ENCODE measurements at regions not wholly inside any gene's neighbourhood (a gene's known extent, or its start where the extent isn't known, plus 50 kb on each side); places are given as distances from the start of the nearest gene placed in this dataset.
A peak's percentile ranks its signal among the peaks of the same experiment; 100 is the strongest.

GRCh38 chr4:108532738-108533137 lies 87.6 kb upstream of the RPL34 start:
- Mint-ChIP-seq H3K27ac (peak overlapping the region in 1 of 2 donors; percentile 86), H3K9me3 (peaks cover 13 to 20% of the 10 kb centered on the region in 2 donors), H3K36me3 (peaks cover 17 to 47% of the 10 kb centered on the region in 2 donors)
- no peak for DNase-seq (ENCODE audit: low spot score in 2 of 2)
- ATAC-seq, result no peak

GRCh38 chr4:108532187-108532586 lies 88.2 kb upstream of the RPL34 start:
- no peak for DNase-seq (ENCODE audit: low spot score in 2 of 2)
- peak overlapping the region; percentile 86 for H3K27ac Mint-ChIP-seq
- H3K9me3 Mint-ChIP-seq, result peaks cover 13 to 21% of the 10 kb centered on the region in 2 donors
- peak in 1 of 2 donors; percentile 39 for ATAC-seq
- H3K36me3 Mint-ChIP-seq, result peaks cover 17 to 42% of the 10 kb centered on the region in 2 donors

DNA sequence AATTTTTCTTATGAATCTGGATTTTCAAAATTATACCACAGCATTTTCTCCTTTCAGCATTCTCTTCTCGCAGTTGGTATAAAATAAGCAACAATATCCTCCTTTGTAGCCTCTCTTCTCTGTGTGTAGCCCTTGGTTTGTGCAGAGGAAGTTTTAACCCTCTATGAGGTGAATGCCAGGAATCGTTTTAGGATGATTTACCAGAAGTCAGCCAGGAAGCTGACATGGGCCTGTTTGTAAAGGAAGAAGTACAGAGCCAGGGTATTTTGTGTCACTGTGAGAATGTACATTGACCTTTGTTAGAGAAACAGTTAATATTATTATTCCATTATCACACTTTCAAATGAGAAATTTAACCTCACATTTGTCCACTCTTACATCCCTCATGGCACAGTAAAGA lies 88.9 kb upstream of the RPL34 start:
- peaks cover 13 to 26% of the 10 kb centered on the region in 2 donors for H3K9me3 Mint-ChIP-seq
- peak overlapping the region; percentile 58 to 86 for H3K27ac Mint-ChIP-seq
- DNase-seq (ENCODE audit: low spot score in 2 of 2) (no peak), ATAC-seq (peak; percentile 16 to 36)
- peaks cover 17 to 43% of the 10 kb centered on the region in 2 donors for H3K36me3 Mint-ChIP-seq

GRCh38 chr4:108529984-108530905 lies 90.1 kb upstream of the RPL34 start:
- Mint-ChIP-seq H3K27ac (peak overlapping the region in 1 of 2 donors; percentile 86), H3K36me3 (peaks cover 25 to 55% of the 10 kb centered on the region in 2 donors), H3K9me3 (peaks cover 22 to 32% of the 10 kb centered on the region in 2 donors)
- DNase-seq (ENCODE audit: low spot score in 2 of 2), result no peak
- peak in 1 of 2 donors; percentile 56 for ATAC-seq

GRCh38 chr4:108529102-108529501 lies 91.3 kb upstream of the RPL34 start:
- Mint-ChIP-seq H3K9me3 (peaks cover 25 to 40% of the 10 kb centered on the region in 2 donors), H3K36me3 (peaks cover 32 to 61% of the 10 kb centered on the region in 2 donors), H3K27ac (peak overlapping the region in 1 of 2 donors; percentile 48)
- DNase-seq (ENCODE audit: low spot score in 2 of 2) (no peak), ATAC-seq (no peak)

DNA sequence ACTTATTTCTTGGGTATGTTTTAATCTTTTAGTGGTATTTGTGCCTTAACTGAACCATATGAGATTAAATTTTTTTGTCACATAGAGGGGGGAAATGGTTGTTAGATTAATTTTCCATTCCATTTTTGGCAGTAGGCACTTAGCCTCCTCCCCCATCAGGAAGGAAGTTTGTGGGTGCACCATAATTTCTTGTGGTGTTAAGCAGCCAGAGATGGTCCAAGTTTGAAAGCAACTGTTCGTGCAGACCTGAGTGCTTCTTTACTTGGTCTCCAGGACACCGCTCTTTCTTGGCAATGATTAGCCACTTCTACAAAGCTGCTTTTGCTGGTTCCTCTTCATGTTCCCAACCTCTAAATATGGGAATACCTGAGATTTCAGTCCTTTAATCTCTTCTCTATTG lies 92.7 kb upstream of the RPL34 start:
- ATAC-seq (peak; percentile 52 to 60), DNase-seq (ENCODE audit: low spot score in 2 of 2) (no peak)
- Mint-ChIP-seq H3K36me3 (peaks cover 22 to 48% of the 10 kb centered on the region in 2 donors), H3K9me3 (peaks cover 18 to 35% of the 10 kb centered on the region in 2 donors), H3K27ac (peak overlapping the region; percentile 7 to 80)

DNA sequence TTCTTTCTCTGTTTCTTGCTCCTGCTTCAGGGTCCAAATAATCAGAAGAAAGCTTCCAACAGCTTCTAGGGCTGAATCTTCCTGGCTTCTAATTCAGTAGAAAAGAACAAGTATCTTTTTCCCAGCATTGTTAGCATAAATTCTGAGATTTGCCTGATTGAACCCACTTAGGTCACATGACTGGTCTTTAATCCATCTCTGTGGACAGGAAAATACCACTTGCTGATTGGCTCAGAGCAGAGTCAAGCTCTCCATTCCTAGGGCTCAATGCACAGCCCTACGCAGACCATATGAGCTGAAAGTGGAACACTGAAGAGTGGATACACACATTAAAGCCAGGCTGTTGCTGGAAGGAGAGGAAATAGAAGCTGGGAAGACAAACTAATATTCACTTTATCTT lies 99.6 kb upstream of the RPL34 start:
- Mint-ChIP-seq H3K9me3 (peaks cover 5 to 12% of the 10 kb centered on the region in 2 donors), H3K36me3 (peaks cover 10 to 14% of the 10 kb centered on the region in 2 donors)

GRCh38 chr4:108519911-108520601 lies 100.3 kb upstream of the RPL34 start:
- no peak overlapping the region for H3K27ac Mint-ChIP-seq
- DNase-seq (ENCODE audit: low spot score in 2 of 2) (no peak), ATAC-seq (peak in 1 of 2 donors; percentile 61)
- peaks cover 6 to 7% of the 10 kb centered on the region in 2 donors for H3K36me3 Mint-ChIP-seq
- peaks cover 1 to 9% of the 10 kb centered on the region in 2 donors for H3K9me3 Mint-ChIP-seq

More for the DNA sequence above, 99.6 kb upstream of the RPL34 start:
- ATAC-seq, result no peak
- no peak overlapping the region for H3K27ac Mint-ChIP-seq
- DNase-seq (ENCODE audit: low spot score in 2 of 2), result no peak

DNA sequence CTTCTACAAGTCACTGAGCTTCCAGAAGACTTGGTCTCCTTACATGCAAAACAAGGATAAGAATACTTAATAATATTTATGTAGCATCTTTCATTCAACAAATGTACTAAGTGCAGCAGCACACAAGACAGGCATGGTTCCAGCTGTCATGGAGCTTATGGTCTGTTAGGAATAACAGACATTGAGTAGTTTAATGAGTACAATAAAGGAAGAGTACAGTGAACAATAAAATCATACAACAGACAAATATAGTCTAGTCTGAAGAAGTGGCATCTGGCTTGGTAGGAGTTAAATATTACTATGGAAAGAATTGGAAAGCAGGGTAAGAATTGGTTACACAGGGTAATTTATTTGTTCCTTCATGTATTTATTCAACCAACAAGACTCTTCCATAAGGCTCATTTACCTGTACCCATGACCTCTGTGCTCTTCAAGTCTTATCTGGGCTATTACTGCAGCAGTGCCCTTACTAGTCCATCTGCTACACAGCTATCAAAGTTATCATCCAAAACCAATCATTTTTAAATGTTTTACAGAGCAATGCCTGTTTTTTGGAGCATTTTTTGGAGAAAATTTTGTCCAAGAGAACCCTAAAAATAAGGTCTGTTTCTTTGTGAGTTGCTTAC lies 101.1 kb upstream of the RPL34 start:
- no peak overlapping the region for H3K27ac Mint-ChIP-seq
- H3K9me3 Mint-ChIP-seq, result peaks cover 0 to 3% of the 10 kb centered on the region in 2 donors
- DNase-seq (ENCODE audit: low spot score in 2 of 2) (no peak), ATAC-seq (no peak)
- H3K36me3 Mint-ChIP-seq, result no peaks in the 10 kb centered on the region

GRCh38 chr4:108512615-108513505 lies 107.5 kb upstream of the RPL34 start:
- H3K9me3 Mint-ChIP-seq, result peaks cover 0 to 2% of the 10 kb centered on the region in 2 donors
- peak overlapping the region in 1 of 2 donors; percentile 66 for H3K27ac Mint-ChIP-seq
- DNase-seq (ENCODE audit: low spot score in 2 of 2), result peak in 1 of 2 donors; percentile 32
- H3K36me3 Mint-ChIP-seq, result no peaks in the 10 kb centered on the region
- ATAC-seq, result peak; percentile 86 to 95

DNA sequence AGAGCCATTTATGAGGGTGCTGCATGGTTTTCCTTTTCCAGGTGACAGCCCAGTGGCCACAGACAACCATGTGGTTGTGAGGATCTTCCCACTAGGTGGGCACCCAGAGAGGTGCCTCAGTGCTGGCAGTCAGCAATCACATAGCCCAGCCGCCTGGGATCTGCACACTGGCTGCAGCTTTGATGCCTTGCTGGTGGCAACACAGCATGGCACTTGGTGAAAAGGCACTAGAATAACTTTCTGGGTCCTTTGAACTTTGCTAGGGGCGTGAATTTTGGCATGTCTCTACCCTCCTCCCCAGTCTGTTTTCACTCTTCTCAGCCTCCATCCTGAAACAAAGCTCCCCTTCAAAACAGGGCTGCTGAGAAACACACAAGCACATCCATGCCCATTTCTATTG lies 108.8 kb upstream of the RPL34 start:
- ATAC-seq (no peak), DNase-seq (ENCODE audit: low spot score in 2 of 2) (no peak)
- H3K36me3 Mint-ChIP-seq, result peaks cover 0 to 8% of the 10 kb centered on the region in 2 donors
- peaks cover 8 to 10% of the 10 kb centered on the region in 2 donors for H3K9me3 Mint-ChIP-seq
- H3K27ac Mint-ChIP-seq, result no peak overlapping the region

DNA sequence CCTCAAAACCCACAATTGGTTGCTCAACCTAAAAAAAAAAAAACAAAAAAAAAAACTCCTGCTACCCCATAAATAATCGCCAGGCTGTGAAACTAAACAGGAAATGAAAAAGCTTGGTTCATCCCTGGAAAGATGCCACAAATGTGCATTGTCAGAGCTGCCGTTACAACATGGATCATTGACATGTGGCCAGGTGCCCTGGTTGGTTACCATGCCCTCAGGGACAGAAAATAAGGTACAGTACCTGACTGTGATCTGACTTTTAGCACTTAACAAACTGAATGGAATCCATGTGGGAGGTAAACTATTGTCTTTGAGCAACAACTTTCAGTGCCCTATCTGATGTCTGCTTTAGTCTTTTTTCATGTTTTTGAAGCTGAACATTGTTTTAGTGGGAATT lies 118.0 kb upstream of the RPL34 start:
- H3K9me3 Mint-ChIP-seq, result peaks cover 10 to 19% of the 10 kb centered on the region in 2 donors
- peaks cover 0 to 21% of the 10 kb centered on the region in 2 donors for H3K36me3 Mint-ChIP-seq
- H3K27ac Mint-ChIP-seq, result no peak overlapping the region
- DNase-seq (ENCODE audit: low spot score in 2 of 2), result no peak
- no peak for ATAC-seq

DNA sequence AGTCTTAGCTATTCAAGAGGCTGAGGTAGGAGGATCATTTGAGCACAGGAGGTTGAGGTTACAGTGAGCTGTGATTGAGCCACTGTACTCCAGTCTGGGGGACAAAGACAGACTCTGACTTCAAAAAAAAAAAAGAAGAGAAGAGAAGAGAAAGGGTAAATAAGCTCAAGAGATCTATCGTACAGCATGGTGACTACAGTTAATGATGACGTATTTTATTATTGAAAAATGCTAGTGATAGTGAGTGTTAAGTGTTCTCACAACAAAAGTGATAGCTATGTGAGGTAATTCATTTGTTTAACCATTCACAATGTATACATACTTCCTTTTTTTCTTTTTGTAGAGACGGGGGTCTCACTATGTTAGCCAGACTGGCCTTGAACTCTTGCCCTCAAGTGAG lies 121.5 kb upstream of the RPL34 start:
- Mint-ChIP-seq H3K36me3 (peaks cover 0 to 12% of the 10 kb centered on the region in 2 donors), H3K27ac (no peak overlapping the region), H3K9me3 (peaks cover 0 to 17% of the 10 kb centered on the region in 2 donors)
- no peak for DNase-seq (ENCODE audit: low spot score in 2 of 2)
- ATAC-seq, result no peak

- no peak overlapping the region for H3K27ac Mint-ChIP-seq
- no peak for ATAC-seq
- peaks cover 0 to 9% of the 10 kb centered on the region in 2 donors for H3K36me3 Mint-ChIP-seq
- peaks cover 0 to 18% of the 10 kb centered on the region in 2 donors for H3K9me3 Mint-ChIP-seq
- no peak for DNase-seq (ENCODE audit: low spot score in 2 of 2)
Observed at GRCh38 chr4:108493596-108493931, 126.8 kb upstream of the RPL34 start.

DNA sequence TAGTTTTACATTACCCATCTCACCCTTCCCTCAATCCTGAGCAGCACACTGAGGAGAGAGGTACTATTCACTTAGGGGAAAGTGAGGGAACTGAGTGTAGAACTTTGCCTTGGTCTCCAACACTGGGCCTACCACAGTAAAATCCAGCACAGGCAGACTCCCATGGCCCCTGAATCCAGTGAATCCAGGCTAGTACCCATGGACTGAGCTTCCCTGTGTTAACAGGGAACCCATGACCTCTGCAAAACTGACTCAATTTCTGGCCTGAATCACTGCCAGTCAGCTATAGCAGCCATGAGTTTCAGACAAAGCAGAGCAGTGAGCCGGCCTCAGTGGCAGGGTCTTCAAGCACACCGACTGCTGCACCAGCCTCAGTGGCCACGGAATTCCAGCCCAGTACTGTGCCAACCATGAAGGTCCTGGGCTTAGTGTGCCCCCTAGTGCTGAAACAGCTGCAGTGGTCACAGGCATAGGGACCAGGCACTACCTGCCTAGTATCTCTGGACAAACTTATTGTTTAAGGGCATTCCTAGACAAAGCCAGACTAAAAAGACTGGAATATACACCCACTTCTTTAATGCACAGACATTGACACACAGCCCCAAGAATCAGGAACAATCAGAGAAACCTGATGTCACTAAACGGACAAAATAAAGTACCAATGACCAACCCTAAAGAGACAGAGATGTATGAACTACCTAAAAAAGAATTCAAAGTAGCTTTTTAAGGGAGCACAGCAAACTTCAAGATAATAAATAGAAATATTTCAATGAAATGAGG lies 127.4 kb upstream of the RPL34 start:
- peak in 1 of 2 donors; percentile 37 for DNase-seq (ENCODE audit: low spot score in 2 of 2)
- ATAC-seq, result peak; percentile 75 to 83
- Mint-ChIP-seq H3K27ac (no peak overlapping the region), H3K36me3 (peaks cover 0 to 9% of the 10 kb centered on the region in 2 donors), H3K9me3 (peaks cover 0 to 18% of the 10 kb centered on the region in 2 donors)

All from activated naive CD4-positive, alpha-beta T cell treated with anti-CD3 and anti-CD28 coated beads, Interleukin-2, amount 50 U/mL, for 72 hours (primary cell).